Caco-2 (cell line): ENCODE measurements at regions not wholly inside any gene's neighbourhood (a gene's known extent, or its start where the extent isn't known, plus 50 kb on each side); places are given as distances from the start of the nearest gene placed in this dataset.
A peak's percentile ranks its signal among the peaks of the same experiment; 100 is the strongest.

Experiments
- BruUV-seq: library from RNA; stranded (reverse); fragments of 400-500 nt; replicated peaks from 2 replicates; lab custom pipeline; 2021; lab: Mats Ljungman, UMichigan
- CTCF ChIA-PET: fragments of 300-600 bp; sonication (Branson Sonifier 250); formaldehyde crosslinking; loops from one replicate; lab custom pipeline; 2022; ENCODE audit warnings: antibody characterized with exemption; lab: Charles Lee
- POLR2A ChIA-PET: fragments of 300-600 bp; sonication (Branson Sonifier 250); formaldehyde crosslinking; loops from one replicate; lab custom pipeline; 2022; ENCODE audit warnings: antibody characterized with exemption; lab: Charles Lee
- DNase-seq, 2 experiments: peaks; one replicate each; pipeline versions ENCODE4 v3.0.0 to v3.0.0-alpha.2; 2020 to 2022
- H3K27me3 ChIP-seq: replicated peaks from 2 replicates; pipeline ENCODE4 v1.6.0; 2011; ENCODE audit warnings: low read length; ENCODE audit not compliant: control insufficient read depth, insufficient read depth
- H3K36me3 ChIP-seq: 2 replicates; pipeline ENCODE4 v1.5.1; 2011; ENCODE audit warnings: low read length; ENCODE audit not compliant: control insufficient read depth, insufficient read depth
- H3K4me1 ChIP-seq: fragments of 250-450 bp; sonication (Bioruptor Pico); 2 replicates; pipeline ENCODE4 v1.5.1; 2020; ENCODE audit warnings: mild to moderate bottlenecking
- H3K4me3 ChIP-seq: 2 replicates; pipeline ENCODE4 v1.5.1; 2011; ENCODE audit warnings: low read depth, mild to moderate bottlenecking, control low read depth, low read length
- H3K9me3 ChIP-seq: fragments of 250-450 bp; sonication (Bioruptor Pico); 2 replicates; pipeline ENCODE4 v1.5.1; 2020; ENCODE audit warnings: mild to moderate bottlenecking, moderate library complexity
- H3K27ac Mint-ChIP-seq: one replicate; pipeline ENCODE4 v1.8.0; 2022; ENCODE audit warnings: mixed read lengths; ENCODE audit not compliant: unreplicated experiment
- H3K27me3 Mint-ChIP-seq: one replicate; pipeline ENCODE4 v1.8.0; 2022; ENCODE audit warnings: mixed read lengths; ENCODE audit not compliant: insufficient read depth, unreplicated experiment
- H3K36me3 Mint-ChIP-seq: one replicate; pipeline ENCODE4 v1.8.0; 2022; ENCODE audit warnings: mild to moderate bottlenecking, mixed read lengths; ENCODE audit not compliant: insufficient read depth, unreplicated experiment
- H3K4me1 Mint-ChIP-seq: one replicate; pipeline ENCODE4 v1.8.0; 2022; ENCODE audit warnings: low read depth, mixed read lengths; ENCODE audit not compliant: unreplicated experiment
- H3K4me3 Mint-ChIP-seq: one replicate; pipeline ENCODE4 v1.8.0; 2022; ENCODE audit warnings: mild to moderate bottlenecking, moderate library complexity, mixed read lengths; ENCODE audit not compliant: unreplicated experiment
- H3K9me3 Mint-ChIP-seq: one replicate; pipeline ENCODE4 v1.8.0; 2022; ENCODE audit warnings: mixed read lengths; ENCODE audit not compliant: unreplicated experiment
- CTCF ChIP-seq, 2 experiments: fragments of 200-600 bp in 1 of 2; IDR thresholded peaks; 1 replicate in 1 of 2; 2 replicates in 1 of 2; pipeline versions ENCODE4 v1.5.1 to v1.8.0; 2011 to 2022; ENCODE audit warnings: antibody characterized with exemption in 1 of 2, control low read depth in 1 of 2, inconsistent platforms in 1 of 2, low read depth in 1 of 2, low read length in 1 of 2, mild to moderate bottlenecking in 1 of 2, moderate library complexity in 1 of 2; ENCODE audit not compliant: insufficient read depth in 1 of 2, severe bottlenecking in 1 of 2, unreplicated experiment in 1 of 2
- intact Hi-C: fragments of 100-400 bp; cut with micrococcal nuclease; formaldehyde crosslinking; loops from one replicate; pipeline ENCODE4 v1.10.0; 2022; ENCODE audit not compliant: unreplicated experiment

- no TSS peak for BruUV-seq
- H3K27ac Mint-ChIP-seq = no peak overlapping the region
- no peaks in the 10 kb centered on the region for H3K9me3 Mint-ChIP-seq
Observed at GRCh38 chr1:182253319-182253860, 138.2 kb downstream of the GLUL start.

DNA sequence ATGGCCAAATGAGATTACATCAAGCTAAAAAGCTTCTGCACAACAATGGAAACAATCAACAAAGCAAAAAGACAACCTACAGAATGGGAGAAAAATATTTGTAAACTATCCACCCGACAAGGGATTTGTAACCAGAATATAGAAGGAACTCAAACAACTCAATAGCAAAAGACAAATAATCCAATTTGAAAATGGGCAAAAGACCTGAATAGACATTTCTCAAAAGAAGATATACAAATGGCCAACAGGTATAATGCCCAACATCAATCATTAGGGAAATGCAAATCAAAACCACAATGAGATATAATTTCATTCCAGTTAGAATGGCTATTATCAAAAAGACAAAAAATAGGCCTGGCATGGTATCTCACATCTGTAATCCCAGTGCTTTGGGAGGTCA, 140.0 kb downstream of the GLUL start:
- H3K4me3 Mint-ChIP-seq = no peak overlapping the region
- Histone ChIP-seq H3K4me1 (peaks cover 19% of the 10 kb centered on the region), H3K9me3 (no peaks in the 10 kb centered on the region), H3K27me3 (no peaks in the 10 kb centered on the region), H3K4me3 (no peak overlapping the region), H3K36me3 (no peaks in the 10 kb centered on the region)
- ChIA-PET POLR2A (no interaction called here), CTCF (no interaction called here)
- peaks cover 16% of the 10 kb centered on the region for H3K4me1 Mint-ChIP-seq
- BruUV-seq = no TSS peak
- H3K27me3 Mint-ChIP-seq = no peaks in the 10 kb centered on the region
- no peaks in the 10 kb centered on the region for H3K9me3 Mint-ChIP-seq
- no peak for TF ChIP-seq CTCF (IDR thresholded peaks at IDR 0.05; ENCODE audit: insufficient read depth in 1 of 2, low read depth in 1 of 2, low read length in 1 of 2, severe bottlenecking in 1 of 2, unreplicated experiment in 1 of 2)
- no peak overlapping the region for H3K27ac Mint-ChIP-seq
- no peak for DNase-seq
- no peaks in the 10 kb centered on the region for H3K36me3 Mint-ChIP-seq
- intact Hi-C loops = no loop called here

More at GRCh38 chr1:182253319-182253860, 138.2 kb downstream of the GLUL start:
- intact Hi-C loops = no loop called here
- H3K27me3 Mint-ChIP-seq = no peaks in the 10 kb centered on the region
- H3K9me3 ChIP-seq = no peaks in the 10 kb centered on the region
- no peak overlapping the region for H3K4me3 Mint-ChIP-seq
- CTCF ChIA-PET = no interaction called here
- POLR2A ChIA-PET = no interaction called here
- H3K4me3 ChIP-seq = no peak overlapping the region
- TF ChIP-seq CTCF (IDR thresholded peaks at IDR 0.05; ENCODE audit: insufficient read depth in 1 of 2, low read depth in 1 of 2, low read length in 1 of 2, severe bottlenecking in 1 of 2, unreplicated experiment in 1 of 2) = no peak
- no peaks in the 10 kb centered on the region for H3K36me3 ChIP-seq
- peaks cover 18% of the 10 kb centered on the region for H3K4me1 ChIP-seq
- peaks cover 5% of the 10 kb centered on the region for H3K4me1 Mint-ChIP-seq
- H3K36me3 Mint-ChIP-seq = no peaks in the 10 kb centered on the region
- no peak for DNase-seq
- no peaks in the 10 kb centered on the region for H3K27me3 ChIP-seq

- no peak overlapping the region for H3K4me3 ChIP-seq
- H3K4me1 ChIP-seq = peaks cover 25% of the 10 kb centered on the region
- peak; percentile 80 to 88 for DNase-seq
- no peaks in the 10 kb centered on the region for H3K27me3 ChIP-seq
- BruUV-seq = no TSS peak
- H3K27me3 Mint-ChIP-seq = no peaks in the 10 kb centered on the region
- H3K4me1 Mint-ChIP-seq = peaks cover 22% of the 10 kb centered on the region
- no peaks in the 10 kb centered on the region for H3K36me3 Mint-ChIP-seq
- H3K9me3 Mint-ChIP-seq = no peaks in the 10 kb centered on the region
- peak overlapping the region; percentile 59 for H3K27ac Mint-ChIP-seq
- H3K9me3 ChIP-seq = no peaks in the 10 kb centered on the region
- TF ChIP-seq CTCF (IDR thresholded peaks at IDR 0.05; ENCODE audit: insufficient read depth in 1 of 2, low read depth in 1 of 2, low read length in 1 of 2, severe bottlenecking in 1 of 2, unreplicated experiment in 1 of 2) = no peak
- POLR2A ChIA-PET = no interaction called here
- CTCF ChIA-PET = interaction anchor here (0.9 to 2.5 kb wide), 2 partner anchors 106 to 164 kb away, joined by 4 to 18 read pairs; no protein-coding TSS in a partner anchor
- no peaks in the 10 kb centered on the region for H3K36me3 ChIP-seq
- intact Hi-C loops = loop anchor here (1.0 to 5.0 kb wide), 3 partner anchors 43 to 107 kb away; no protein-coding TSS in a partner anchor
- H3K4me3 Mint-ChIP-seq = peak overlapping the region; percentile 44
Observed at GRCh38 chr1:182249201-182249676, 142.4 kb downstream of the GLUL start.
